HFFc6 (cell line): ENCODE measurements at regions not wholly inside any gene's neighbourhood (a gene's known extent, or its start where the extent isn't known, plus 50 kb on each side); places are given as distances from the start of the nearest gene placed in this dataset.

ENCODE experiments used
- DNase-seq: peaks from one replicate; pipeline ENCODE4 v3.0.0-alpha.2; 2018
- H3K27ac Mint-ChIP-seq: 2 replicates; pipeline ENCODE4 v1.8.0; 2020; ENCODE audit warnings: mild to moderate bottlenecking, mixed read lengths
- H3K27me3 Mint-ChIP-seq: 2 replicates; pipeline ENCODE4 v1.8.0; 2021; ENCODE audit warnings: mild to moderate bottlenecking, moderate library complexity, mixed read lengths; ENCODE audit not compliant: insufficient read depth
- H3K36me3 Mint-ChIP-seq: 2 replicates; pipeline ENCODE4 v1.8.0; 2021; ENCODE audit warnings: low read depth, mixed read lengths
- H3K4me1 Mint-ChIP-seq: 2 replicates; pipeline ENCODE4 v1.8.0; 2020; ENCODE audit warnings: low read depth, mixed read lengths
- H3K4me3 Mint-ChIP-seq: 2 replicates; pipeline ENCODE4 v1.8.0; 2020; ENCODE audit warnings: mild to moderate bottlenecking, moderate library complexity, mixed read lengths
- H3K9me3 Mint-ChIP-seq: 2 replicates; pipeline ENCODE4 v1.8.0; 2020; ENCODE audit warnings: mild to moderate bottlenecking, mixed read lengths
- CTCF ChIP-seq: fragments of 200-600 bp; sonication (generic); IDR thresholded peaks from 2 replicates; pipeline ENCODE4 v1.5.0; 2021; ENCODE audit warnings: antibody characterized with exemption, mild to moderate bottlenecking

- H3K36me3 Mint-ChIP-seq = no peaks in the 10 kb centered on the region
- H3K4me1 Mint-ChIP-seq = no peaks in the 10 kb centered on the region
- no peak overlapping the region for H3K27ac Mint-ChIP-seq
- no peak overlapping the region for H3K4me3 Mint-ChIP-seq
- no peak for DNase-seq
- H3K9me3 Mint-ChIP-seq = no peaks in the 10 kb centered on the region
- no peak for TF ChIP-seq CTCF
- peaks cover 6% of the 10 kb centered on the region for H3K27me3 Mint-ChIP-seq
Measured at GRCh38 chr4:54359919-54360650, 131.0 kb downstream of the PDGFRA start.

DNA sequence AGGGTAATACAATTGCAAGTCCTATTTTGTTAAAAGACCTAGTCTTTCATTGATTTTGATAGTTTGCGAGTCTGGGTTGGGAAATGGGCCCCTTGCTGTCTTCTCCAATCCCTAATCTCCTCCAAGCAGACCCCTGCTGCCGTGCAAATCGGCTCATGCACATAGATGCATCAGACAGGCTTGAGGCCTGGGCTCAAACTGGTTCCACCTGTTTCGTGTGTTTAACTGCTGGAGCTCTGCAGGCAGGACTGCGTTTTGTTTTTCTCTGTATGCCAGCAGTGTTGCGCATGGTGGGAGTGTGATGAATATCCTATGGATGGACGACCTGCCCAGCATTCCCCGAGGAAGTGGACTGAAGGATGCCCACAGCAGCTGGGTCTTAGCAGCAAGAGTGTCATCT lies 133.9 kb downstream of the PDGFRA start:
- DNase-seq = no peak
- Mint-ChIP-seq H3K4me1 (no peaks in the 10 kb centered on the region), H3K36me3 (no peaks in the 10 kb centered on the region), H3K9me3 (no peaks in the 10 kb centered on the region), H3K27me3 (peaks cover 5% of the 10 kb centered on the region), H3K27ac (no peak overlapping the region), H3K4me3 (no peak overlapping the region)
- no peak for TF ChIP-seq CTCF

GRCh38 chr4:54365691-54366090 lies 136.6 kb downstream of the PDGFRA start:
- Mint-ChIP-seq H3K4me3 (no peak overlapping the region), H3K9me3 (no peaks in the 10 kb centered on the region), H3K4me1 (no peaks in the 10 kb centered on the region; the same call in 1 of the 2 replicates), H3K27ac (no peak overlapping the region), H3K27me3 (peaks cover 10% of the 10 kb centered on the region), H3K36me3 (no peaks in the 10 kb centered on the region)
- no peak for DNase-seq
- no peak for TF ChIP-seq CTCF

DNA sequence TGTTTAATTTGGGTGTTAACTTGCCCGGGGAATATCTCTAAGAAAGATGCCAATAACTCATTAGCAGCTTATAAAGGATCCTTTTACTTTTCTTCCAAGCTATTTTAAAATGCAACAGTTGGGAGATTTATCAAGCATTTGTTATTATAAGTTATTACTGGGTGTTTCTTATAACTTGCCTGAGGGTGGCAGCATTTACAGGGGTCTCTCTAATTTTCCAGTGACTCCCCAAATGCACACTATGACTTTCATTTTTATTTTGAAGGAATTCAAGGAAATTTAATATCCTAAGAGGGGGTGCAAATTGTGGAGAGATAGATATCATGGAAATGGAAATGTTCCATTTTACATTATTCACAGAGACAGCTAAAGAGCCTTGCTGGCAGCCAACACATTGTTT lies 138.0 kb downstream of the PDGFRA start:
- peak; percentile 17; the same call in 1 of the 2 replicates for TF ChIP-seq CTCF
- Mint-ChIP-seq H3K4me1 (peaks cover 8% of the 10 kb centered on the region), H3K27ac (no peak overlapping the region), H3K27me3 (peaks cover 12% of the 10 kb centered on the region), H3K9me3 (no peaks in the 10 kb centered on the region), H3K36me3 (no peaks in the 10 kb centered on the region), H3K4me3 (no peak overlapping the region)
- DNase-seq = no peak

DNA sequence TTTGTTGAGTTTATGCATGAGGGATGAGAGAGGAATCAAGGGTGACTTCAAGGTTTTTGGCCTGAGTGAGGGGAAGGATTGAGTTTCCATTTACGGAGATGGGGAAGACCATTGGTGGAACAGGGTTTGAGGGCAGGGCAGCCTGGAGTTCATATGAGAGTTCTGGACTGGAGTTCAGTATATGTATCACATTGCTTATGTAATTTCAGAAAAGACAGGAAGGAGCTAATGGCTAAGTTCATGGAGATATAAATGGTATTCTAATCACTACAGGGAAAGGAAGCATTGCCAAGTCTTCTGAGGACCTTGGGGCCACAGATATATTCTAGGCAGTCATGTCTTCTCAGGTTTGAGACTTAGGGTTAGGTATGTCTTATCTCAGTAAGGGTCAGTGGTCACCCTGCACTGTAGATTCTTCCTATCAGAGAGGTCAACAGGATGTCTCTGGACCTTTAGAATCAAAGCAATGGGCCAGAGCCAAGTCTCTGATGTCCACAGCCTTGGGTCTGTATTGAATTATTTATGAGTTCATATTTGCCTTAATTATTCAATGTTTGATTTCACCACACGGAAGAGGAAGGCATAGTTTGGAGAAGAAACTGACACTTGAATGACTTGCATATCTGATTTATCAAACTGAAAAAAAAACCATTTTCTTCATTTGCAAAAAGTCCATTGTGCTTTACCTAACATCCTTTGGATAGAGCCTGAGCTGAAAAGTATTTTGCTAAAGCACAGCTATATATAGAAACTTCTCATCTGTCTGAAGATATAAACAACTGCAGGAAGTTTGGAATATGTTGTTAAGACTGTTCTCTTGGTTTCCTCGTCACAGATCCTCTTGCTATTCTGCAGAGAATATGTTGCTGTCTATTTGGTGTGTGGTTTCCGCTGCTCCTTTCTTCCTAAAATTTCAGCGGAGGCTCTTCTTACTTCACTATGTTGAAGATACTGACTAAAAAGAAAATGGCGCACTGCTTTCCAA lies 139.5 kb downstream of the PDGFRA start:
- Mint-ChIP-seq H3K4me3 (no peak overlapping the region), H3K27ac (no peak overlapping the region), H3K27me3 (peaks cover 10% of the 10 kb centered on the region), H3K36me3 (no peaks in the 10 kb centered on the region), H3K9me3 (no peaks in the 10 kb centered on the region), H3K4me1 (peaks cover 8% of the 10 kb centered on the region)
- DNase-seq = no peak
- TF ChIP-seq CTCF = no peak
